Suppressor macrophage treated with lipopolysaccharide for 1 hour (primary cell): ENCODE measurements at regions not wholly inside any gene's neighbourhood (a gene's known extent, or its start where the extent isn't known, plus 50 kb on each side); places are given as distances from the start of the nearest gene placed in this dataset.

Source experiments
- DNase-seq, 3 donors: peaks; one replicate each; pipeline ENCODE4 v3.0.0-alpha.2; 2020 to 2022

DNA sequence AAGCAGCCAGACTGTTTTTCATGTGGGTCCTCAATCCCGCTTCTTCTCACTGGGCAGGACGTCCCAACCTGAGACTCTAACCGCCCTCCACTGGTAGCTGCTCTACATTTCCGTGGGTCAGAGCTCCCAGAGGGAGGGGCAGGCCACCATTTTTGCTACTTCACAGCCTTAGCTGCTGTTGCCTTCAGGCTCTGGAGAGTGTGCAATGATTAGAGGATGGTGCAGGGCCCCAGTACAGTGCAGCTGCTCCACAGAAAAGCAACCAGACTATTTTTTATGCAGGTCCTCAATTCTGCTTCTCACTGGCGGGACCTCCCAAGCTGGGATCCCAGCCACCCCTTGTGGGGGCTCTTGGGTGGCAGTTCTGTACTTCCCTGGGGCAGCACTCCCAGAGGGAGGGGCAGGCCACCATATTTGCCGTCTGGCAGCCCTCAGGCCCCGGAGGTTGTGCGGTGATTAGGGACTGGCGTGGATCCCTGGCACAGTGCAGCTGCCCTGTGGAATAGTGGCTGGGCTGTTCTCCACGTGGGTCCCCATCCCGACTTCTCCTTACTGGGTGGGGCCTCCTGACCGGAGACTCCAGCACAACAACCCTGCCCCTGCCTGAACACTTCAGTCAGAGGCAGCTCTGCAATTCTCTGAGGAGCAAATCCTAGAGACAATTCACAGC lies 647.6 kb upstream of the PKN2 start:
- no peak for DNase-seq

GRCh38 chr1:88039240-88039639 lies 644.8 kb upstream of the PKN2 start:
- no peak for DNase-seq

DNA sequence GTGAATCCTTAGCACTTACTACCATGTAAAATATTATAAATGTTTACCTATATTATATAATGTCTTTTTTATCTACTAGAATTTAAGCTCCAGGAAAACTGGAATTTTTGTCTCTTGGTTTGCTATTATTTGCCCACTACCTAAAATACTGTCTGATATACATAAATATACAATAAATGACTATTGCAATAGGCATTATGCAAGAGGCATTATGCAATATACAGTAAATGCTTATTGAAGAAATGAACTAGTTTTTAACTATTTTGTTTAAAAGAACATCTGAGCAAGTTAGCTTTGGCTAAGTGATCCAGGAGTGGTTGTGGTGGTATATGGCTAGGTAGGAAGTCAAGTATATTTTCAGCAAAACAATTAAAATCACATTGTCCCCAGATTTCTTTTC lies 640.2 kb upstream of the PKN2 start:
- DNase-seq = peak in 1 of 3 donors; percentile 5

- DNase-seq = no peak
Observed at GRCh38 chr1:88052167-88052566, 631.9 kb upstream of the PKN2 start.

- no peak for DNase-seq
Observed at GRCh38 chr1:88053065-88053464, 631.0 kb upstream of the PKN2 start.

- no peak for DNase-seq
Observed at GRCh38 chr1:88056881-88057280, 627.2 kb upstream of the PKN2 start.

DNA sequence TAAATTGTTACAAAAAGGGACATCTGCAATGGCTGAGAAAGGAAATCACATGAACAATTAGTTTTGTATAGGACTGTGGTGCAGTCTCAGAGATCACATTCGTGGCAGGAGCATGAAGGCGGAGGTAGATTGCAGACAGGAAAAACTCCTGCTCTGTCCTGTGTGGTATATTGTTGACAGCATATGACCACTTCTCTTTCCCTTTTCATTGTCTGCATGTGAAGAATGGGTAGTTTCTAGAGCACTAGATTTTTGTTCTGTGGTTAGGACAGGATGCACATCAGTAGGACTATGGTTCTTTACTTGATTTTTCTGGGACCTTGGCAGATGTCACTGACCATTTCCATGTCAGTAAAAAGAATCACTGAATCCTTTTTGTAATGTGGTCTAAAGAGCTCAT lies 625.9 kb upstream of the PKN2 start:
- DNase-seq = no peak

GRCh38 chr1:88060112-88060673 lies 623.9 kb upstream of the PKN2 start:
- DNase-seq = no peak

- no peak for DNase-seq
Observed at GRCh38 chr1:88060750-88061491, 623.2 kb upstream of the PKN2 start.

DNA sequence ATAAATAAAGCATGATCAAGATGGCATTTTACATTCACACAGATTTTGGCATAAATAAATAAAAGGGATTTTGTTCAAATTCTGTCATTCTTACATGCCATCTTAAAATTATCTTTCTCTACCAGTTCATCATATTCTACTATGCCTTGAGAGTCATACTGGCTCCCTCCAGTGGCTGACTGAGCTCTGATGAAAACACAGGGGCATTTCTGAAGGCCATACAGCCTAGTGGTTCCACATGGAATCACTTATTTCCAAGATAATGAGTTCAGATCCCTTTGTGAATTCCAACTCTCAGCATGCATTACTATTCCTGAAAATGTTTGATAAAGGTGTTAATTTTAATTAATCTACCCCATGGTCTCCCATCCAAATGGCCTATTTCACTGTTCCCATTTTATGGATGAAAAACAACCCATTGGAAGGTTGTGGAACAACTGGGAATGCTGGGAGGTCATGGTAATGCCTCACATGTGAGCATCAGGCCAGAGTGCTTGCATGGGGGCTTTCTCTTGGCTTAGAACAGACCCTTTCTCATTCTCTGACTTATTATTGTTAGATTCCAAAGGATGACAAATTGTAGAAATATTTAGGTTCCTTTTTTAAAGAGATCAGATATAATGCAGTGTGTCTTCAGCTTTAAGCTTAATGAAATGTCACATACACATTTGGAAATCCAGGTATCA lies 622.4 kb upstream of the PKN2 start:
- DNase-seq = peak; percentile 23 to 36 (median 27)

DNA sequence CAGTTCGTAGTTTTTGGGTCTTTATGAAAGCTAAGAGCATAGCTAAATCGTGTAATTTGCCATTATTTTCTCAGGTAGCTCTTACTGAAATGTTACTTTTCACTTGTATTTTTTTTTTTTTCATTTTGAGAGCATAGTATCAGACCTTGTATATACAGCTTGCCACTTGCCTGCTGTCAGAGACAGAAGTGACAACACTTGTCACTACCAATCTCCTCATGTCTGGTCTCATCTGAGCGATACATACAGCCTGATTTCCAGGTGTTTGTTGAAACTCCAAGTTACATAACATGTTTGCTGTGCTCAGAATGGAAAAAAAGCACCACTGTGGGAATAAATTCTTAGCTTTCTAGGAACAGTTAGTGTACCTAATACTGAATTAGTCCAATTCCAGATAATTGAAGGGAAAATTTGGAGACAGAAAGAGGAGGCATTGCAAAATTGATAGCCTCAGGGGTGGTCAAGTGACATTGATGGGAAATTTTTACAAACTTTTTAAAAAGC lies 621.4 kb upstream of the PKN2 start:
- no peak for DNase-seq

GRCh38 chr1:88063605-88064004 lies 620.5 kb upstream of the PKN2 start:
- DNase-seq = no peak

DNA sequence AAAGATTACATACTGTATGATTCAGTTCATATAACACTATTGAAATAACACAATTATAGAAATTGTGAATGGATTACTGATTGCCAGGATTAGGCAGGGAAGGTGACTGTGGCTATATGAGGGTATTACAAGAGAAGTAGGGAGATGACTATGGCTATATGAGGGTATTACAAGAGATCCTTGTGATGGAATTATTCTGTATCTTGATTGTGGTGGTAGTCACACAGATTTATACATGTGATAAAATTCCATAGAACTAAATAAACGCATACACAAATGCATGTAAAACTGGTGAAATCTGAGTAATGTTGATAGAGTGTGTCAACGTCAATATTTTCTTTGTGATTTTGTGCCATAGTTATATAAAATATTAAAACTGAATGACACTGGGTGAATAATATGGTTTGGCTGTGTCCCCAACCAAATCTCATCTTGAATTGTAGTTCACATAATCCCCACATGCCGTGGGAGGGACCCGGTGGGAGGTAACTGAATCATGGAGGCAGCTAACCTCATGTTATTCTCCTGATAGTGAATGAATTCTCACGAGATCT lies 615.6 kb upstream of the PKN2 start:
- DNase-seq = no peak

DNA sequence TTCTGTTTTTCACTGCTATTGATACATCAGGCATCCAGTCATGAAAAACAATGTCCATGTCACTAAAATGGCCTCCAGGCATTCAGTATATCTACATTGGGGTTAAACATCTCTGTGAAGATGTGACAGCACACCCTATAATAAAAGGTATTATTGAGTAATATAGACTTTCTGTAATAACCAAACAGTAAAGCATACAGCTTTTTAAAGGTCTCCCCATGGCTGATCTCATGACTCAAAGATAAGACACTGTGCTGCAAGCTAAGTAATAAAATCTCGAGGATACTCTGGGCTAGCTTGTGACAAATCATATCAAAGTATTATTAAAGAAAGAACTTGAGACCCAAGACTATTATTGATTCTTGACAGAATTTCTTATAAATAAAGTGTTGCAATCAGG lies 613.1 kb upstream of the PKN2 start:
- DNase-seq = no peak

DNA sequence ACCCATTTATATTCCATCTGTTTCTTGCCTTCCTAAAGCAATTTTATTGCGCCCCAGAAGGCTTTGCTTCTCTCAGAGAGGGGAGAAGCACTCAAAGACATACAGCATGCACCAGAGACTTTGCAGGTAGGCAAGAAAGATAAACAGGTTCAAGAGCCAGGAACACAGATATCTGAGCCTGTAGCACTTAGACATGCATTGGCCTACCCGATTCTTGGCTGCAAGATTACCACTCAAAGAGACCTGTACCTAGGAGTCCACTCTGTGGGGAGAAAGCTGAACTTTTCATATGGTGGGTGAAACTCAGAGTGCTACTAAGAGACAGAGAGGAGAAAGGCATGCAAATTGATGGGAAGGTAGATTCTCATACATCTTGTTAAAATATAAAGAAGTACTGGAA lies 609.4 kb upstream of the PKN2 start:
- no peak for DNase-seq

GRCh38 chr1:88075813-88076212 lies 608.3 kb upstream of the PKN2 start:
- DNase-seq = no peak

DNA sequence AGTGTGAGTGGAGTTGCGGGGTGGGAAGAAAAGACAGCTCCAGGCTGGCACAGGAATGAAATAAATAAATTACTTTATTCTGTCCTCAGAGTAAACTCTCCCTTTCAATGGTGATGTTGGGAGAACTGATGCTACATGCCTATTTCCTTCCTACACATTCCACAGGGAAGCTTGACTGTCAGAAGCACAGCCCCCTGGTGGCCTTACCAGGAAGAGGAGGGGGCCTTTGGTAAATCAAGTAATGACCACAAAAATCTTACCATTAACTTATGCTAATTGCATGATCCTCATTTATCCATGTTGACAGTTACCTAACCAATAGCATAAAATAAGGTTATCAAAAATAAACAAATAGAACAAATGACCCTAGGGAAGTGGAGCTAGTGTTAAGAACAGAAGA lies 605.0 kb upstream of the PKN2 start:
- DNase-seq = no peak

DNA sequence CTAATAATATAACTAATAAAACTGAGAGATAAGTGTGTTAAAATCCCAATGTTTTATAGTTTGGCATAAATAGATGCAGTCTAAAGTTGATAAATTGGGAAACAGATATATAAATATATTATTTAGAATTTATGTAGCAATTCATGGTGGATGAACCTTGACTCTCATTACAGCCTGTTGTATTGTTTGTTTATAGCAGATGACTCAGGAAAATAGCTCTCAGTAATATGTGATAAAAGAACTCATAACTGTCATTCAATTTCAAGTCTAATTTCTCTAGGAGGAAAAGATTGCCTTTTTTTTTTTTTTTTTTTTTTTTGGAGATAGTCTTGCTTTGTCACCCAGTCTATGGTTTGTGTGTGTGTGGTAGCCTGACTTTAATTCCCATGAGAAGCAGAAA lies 603.2 kb upstream of the PKN2 start:
- DNase-seq = no peak

DNA sequence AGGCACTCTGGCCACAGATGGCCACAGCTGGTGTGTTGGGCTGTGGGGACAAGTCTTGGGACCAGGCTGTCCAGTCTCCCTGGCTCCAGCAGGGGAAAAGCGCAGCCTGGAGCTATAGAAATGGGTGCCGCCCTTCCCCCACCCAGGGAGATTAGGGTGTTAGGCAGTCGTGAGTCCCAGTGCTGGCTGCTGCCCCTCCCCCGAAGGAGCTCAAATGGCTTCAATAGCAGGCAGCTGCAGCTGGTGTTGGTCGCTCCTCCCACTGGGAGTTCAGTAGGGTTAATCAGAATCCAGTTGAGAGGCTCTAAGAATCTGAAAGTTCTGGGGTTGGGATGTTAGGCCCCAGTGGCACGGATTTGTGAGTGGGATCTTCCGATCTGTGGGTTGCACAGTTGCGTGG lies 595.6 kb upstream of the PKN2 start:
- DNase-seq = no peak

- DNase-seq = no peak
Observed at GRCh38 chr1:88089961-88090360, 594.1 kb upstream of the PKN2 start.

DNA sequence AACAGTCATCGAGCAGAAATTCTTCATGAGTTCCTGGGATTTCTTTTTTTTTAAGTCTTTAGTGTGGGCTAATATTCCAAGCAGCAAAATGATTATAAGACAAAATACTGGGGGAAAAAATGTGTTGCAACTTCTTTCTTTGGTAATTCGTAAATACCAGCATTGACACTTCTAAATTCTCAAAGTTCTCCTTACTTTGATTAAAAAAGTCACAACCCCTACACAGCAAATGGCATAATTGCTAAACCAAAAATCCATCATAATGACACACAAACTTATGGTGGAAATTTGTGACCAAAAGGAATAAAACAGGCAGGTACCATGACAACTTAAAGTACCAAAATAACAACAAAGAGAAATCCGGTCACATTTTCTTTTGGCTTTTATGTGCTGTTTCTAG lies 585.2 kb upstream of the PKN2 start:
- DNase-seq = no peak

- no peak for DNase-seq
Observed at GRCh38 chr1:88101041-88101440, 583.0 kb upstream of the PKN2 start.

DNA sequence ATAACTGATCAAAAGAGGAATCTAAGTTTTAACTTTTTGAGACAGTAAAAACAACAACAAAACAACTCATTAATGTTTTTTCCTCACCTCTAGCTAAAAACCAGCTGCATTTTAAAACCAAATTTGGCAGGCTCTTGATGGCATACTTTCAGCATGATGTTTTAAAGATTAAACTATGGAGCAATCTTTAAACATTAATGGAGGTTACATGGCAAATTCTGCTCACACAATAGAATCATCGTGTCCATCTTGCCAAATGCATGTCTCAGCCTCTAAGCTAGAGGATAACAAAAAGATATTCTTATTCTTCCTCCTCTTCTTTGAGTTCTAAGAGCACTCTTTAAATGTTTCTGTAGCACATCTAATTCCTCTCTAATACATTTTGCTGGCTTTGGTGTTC lies 579.8 kb upstream of the PKN2 start:
- no peak for DNase-seq
